ENCODE measurements at regions not wholly inside any gene's neighbourhood (a gene's known extent, or its start where the extent isn't known, plus 50 kb on each side); places are given as distances from the start of the nearest gene placed in this dataset.

DNA sequence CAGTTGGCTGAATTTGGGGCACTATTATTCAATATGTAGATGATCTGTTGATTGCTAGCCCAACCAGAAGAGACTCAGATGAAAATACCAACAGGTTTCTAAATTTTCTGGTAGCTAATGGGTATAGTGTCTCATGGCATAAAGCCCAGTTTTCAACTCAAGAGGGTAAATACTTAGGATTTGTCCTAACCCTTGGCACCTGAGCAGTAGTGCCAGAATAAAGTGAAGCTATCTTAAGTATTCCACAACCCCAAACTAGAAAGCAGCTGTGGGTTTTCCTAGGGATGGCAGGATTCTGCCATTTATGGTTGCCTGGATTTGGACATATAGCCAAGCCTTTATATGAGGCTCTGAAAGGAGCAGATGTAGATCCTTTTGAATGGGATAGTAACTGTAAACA is 119.0 kb downstream of the AGTR2 start:
- Histone ChIP-seq H3K23ac (ENCODE audit: low read depth, low read length) (no peak overlapping the region), H3K4me3 (ENCODE audit: insufficient read depth, low read depth, low read length) (no peak overlapping the region), H2BK120ac (ENCODE audit: low read depth, low read length) (no peak overlapping the region), H2AFZ (replicated peaks; ENCODE audit: low read length, poor library complexity) (no peak overlapping the region), H3K4me1 (ENCODE audit: control insufficient read depth, insufficient read depth, low read length) (no peaks in the 10 kb centered on the region), H4K5ac (ENCODE audit: low read depth, low read length) (no peak overlapping the region), H3K9me1 (ENCODE audit: insufficient read depth, low read length) (no peaks in the 10 kb centered on the region), H3K4ac (ENCODE audit: low read depth, low read length) (no peak overlapping the region), H3K4me2 (ENCODE audit: low read depth, low read length) (no peak overlapping the region), H2AK9ac (replicated peaks; ENCODE audit: low read depth, low read length, poor library complexity) (no peak overlapping the region), H3K9ac (ENCODE audit: low read depth, low read length) (no peak overlapping the region), H2AK5ac (ENCODE audit: low read depth, low read length) (no peak overlapping the region), H3K18ac (ENCODE audit: low read depth, low read length) (no peak overlapping the region), H3K14ac (replicated peaks; ENCODE audit: low read depth, low read length) (no peak overlapping the region), H4K20me1 (ENCODE audit: insufficient read depth, low read length) (no peaks in the 10 kb centered on the region), H4K8ac (ENCODE audit: low read depth in 2 of 2, low read length in 2 of 2) (no peak overlapping the region), H2BK15ac (ENCODE audit: low read depth, low read length) (no peak overlapping the region), H3K27me3 (ENCODE audit: control insufficient read depth, insufficient read depth, low read length) (no peaks in the 10 kb centered on the region), H3K27ac (ENCODE audit: insufficient read depth, low read length) (no peak overlapping the region), H2BK5ac (ENCODE audit: low read depth, low read length, poor library complexity, severe bottlenecking) (no peak overlapping the region), H3K79me1 (ENCODE audit: low read depth in 1 of 2, low read length in 2 of 2) (no peaks in the 10 kb centered on the region), H4K91ac (ENCODE audit: insufficient read depth, low read depth, low read length) (no peak overlapping the region), H2BK20ac (ENCODE audit: low read depth, low read length) (no peak overlapping the region), H3K9me3 (ENCODE audit: control insufficient read depth, insufficient read depth, low read length) (no peaks in the 10 kb centered on the region), H3K36me3 (ENCODE audit: control insufficient read depth, insufficient read depth, low read length) (no peaks in the 10 kb centered on the region), H3K56ac (ENCODE audit: extremely low read depth, insufficient read depth, low read length) (no peak overlapping the region)
- ChIA-PET CTCF (no interaction called here), POLR2A (ENCODE audit: unreplicated experiment) (no interaction called here)
- TF ChIP-seq, protein P1, sequence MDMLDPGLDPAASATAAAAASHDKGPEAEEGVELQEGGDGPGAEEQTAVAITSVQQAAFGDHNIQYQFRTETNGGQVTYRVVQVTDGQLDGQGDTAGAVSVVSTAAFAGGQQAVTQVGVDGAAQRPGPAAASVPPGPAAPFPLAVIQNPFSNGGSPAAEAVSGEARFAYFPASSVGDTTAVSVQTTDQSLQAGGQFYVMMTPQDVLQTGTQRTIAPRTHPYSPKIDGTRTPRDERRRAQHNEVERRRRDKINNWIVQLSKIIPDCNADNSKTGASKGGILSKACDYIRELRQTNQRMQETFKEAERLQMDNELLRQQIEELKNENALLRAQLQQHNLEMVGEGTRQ (IDR thresholded peaks at IDR 0.05; ENCODE audit: low read depth, low read length), result no peak
- in situ Hi-C loops (cut with MboI; ENCODE audit: low sequenced_read_pairs) (no loop called here), dilution Hi-C loops (cut with HindIII; ENCODE audit: low sequenced_read_pairs, unreplicated experiment) (no loop called here), intact Hi-C loops (cut with micrococcal nuclease) (no loop called here)
- BruUV-seq (replicated peaks), result no TSS peak
- DNase-seq (no peak), ATAC-seq (ENCODE audit: low read depth) (no peak)

Data from IMR-90 (cell line).